ENCODE measurements at regions not wholly inside any gene's neighbourhood (a gene's known extent, or its start where the extent isn't known, plus 50 kb on each side); places are given as distances from the start of the nearest gene placed in this dataset.

GRCh38 chr10:44234483-44234875 lies 150.4 kb downstream of the CXCL12 start:
- TF ChIP-seq EZH2 (IDR thresholded peaks at IDR 0.05; ENCODE audit: borderline replicate concordance, low read depth, low read length, severe bottlenecking): no peak
- no peak for TF ChIP-seq CTCF (IDR thresholded peaks at IDR 0.05; ENCODE audit: borderline replicate concordance, extremely low read depth, low read length, poor library complexity, severe bottlenecking)
